GM23248 (cell line): ENCODE measurements at regions not wholly inside any gene's neighbourhood (a gene's known extent, or its start where the extent isn't known, plus 50 kb on each side); places are given as distances from the start of the nearest gene placed in this dataset.

ENCODE experiments used
- DNase-seq: peaks from one replicate; pipeline ENCODE4 v3.0.0-alpha.2; 2015
- H2AFZ ChIP-seq: fragments of 200-600 bp; sonication (generic); 2 replicates; pipeline ENCODE4 v1.6.1; 2016; ENCODE audit warnings: antibody characterized with exemption
- H3F3A ChIP-seq: fragments of 200-600 bp; sonication (generic); 2 replicates; pipeline ENCODE4 v1.6.1; 2016; ENCODE audit warnings: mild to moderate bottlenecking, antibody characterized with exemption, mixed run types; ENCODE audit not compliant: insufficient read depth
- H3K27ac ChIP-seq: fragments of 200-600 bp; sonication (generic); 2 replicates; pipeline ENCODE4 v1.5.1; 2016; ENCODE audit warnings: mild to moderate bottlenecking
- H3K27me3 ChIP-seq: fragments of 200-600 bp; sonication (generic); replicated peaks from 2 replicates; pipeline ENCODE4 v1.6.1; 2016; ENCODE audit warnings: mild to moderate bottlenecking; ENCODE audit not compliant: insufficient read depth
- H3K36me3 ChIP-seq: fragments of 200-600 bp; sonication (generic); 2 replicates; pipeline ENCODE4 v1.6.1; 2016; ENCODE audit warnings: low read depth, mild to moderate bottlenecking
- H3K4me1 ChIP-seq: fragments of 200-600 bp; sonication (generic); 2 replicates; pipeline ENCODE4 v1.6.1; 2016; ENCODE audit warnings: mild to moderate bottlenecking; ENCODE audit not compliant: insufficient read depth
- H3K4me2 ChIP-seq: fragments of 200-600 bp; sonication (generic); one replicate; pipeline ENCODE4 v1.6.1; 2016; ENCODE audit warnings: mild to moderate bottlenecking; ENCODE audit not compliant: unreplicated experiment
- H3K4me3 ChIP-seq: fragments of 200-600 bp; sonication (generic); 2 replicates; pipeline ENCODE4 v1.5.1; 2016; ENCODE audit warnings: mild to moderate bottlenecking
- H3K79me2 ChIP-seq: fragments of 200-600 bp; sonication (generic); 2 replicates; pipeline ENCODE4 v1.6.1; 2016; ENCODE audit warnings: mild to moderate bottlenecking; ENCODE audit not compliant: insufficient read depth
- H3K9ac ChIP-seq: fragments of 200-600 bp; sonication (generic); 2 replicates; pipeline ENCODE4 v1.6.1; 2016; ENCODE audit warnings: mild to moderate bottlenecking
- H3K9me2 ChIP-seq: fragments of 200-600 bp; sonication (generic); 2 replicates; pipeline ENCODE4 v1.6.1; 2016; ENCODE audit warnings: mixed run types, mild to moderate bottlenecking, moderate library complexity; ENCODE audit not compliant: insufficient read depth
- H3K9me3 ChIP-seq: fragments of 200-600 bp; sonication (generic); one replicate; pipeline ENCODE4 v1.6.1; 2017; ENCODE audit warnings: low read depth
- H4K20me1 ChIP-seq: fragments of 200-600 bp; sonication (generic); 2 replicates; pipeline ENCODE4 v1.6.0; 2016; ENCODE audit not compliant: insufficient read depth
- EZH2 ChIP-seq: fragments of 200-600 bp; sonication (generic); IDR thresholded peaks from 2 replicates; pipeline ENCODE4 v1.6.1; 2018; ENCODE audit warnings: antibody characterized with exemption, mild to moderate bottlenecking; ENCODE audit not compliant: insufficient read depth, poor library complexity, severe bottlenecking
- EZH2phosphoT487 ChIP-seq: fragments of 200-600 bp; sonication (generic); IDR thresholded peaks from 2 replicates; pipeline ENCODE4 v1.6.1; 2018; ENCODE audit warnings: antibody characterized with exemption, moderate library complexity, mild to moderate bottlenecking, low read depth; ENCODE audit not compliant: insufficient read depth
- WGBS, 2 experiments: methylation state at CpG; one replicate each; pipeline ENCODE4 v1.1.6; 2015 to 2017; ENCODE audit warnings: low lambda C conversion rate in 2 of 2, low coverage in 1 of 2; ENCODE audit errors: missing lambda C conversion rate in 2 of 2; 5-methylcytosine and 5-hydroxymethylcytosine counted together
- in situ Hi-C: fragments of 300-500 bp; cut with MboI; formaldehyde crosslinking; loops from 2 replicates; pipeline ENCODE4 v1.15.0; 2020

- no peaks in the 10 kb centered on the region for H3K36me3 ChIP-seq
- no peak overlapping the region for H3K4me2 ChIP-seq
- peaks cover 8% of the 10 kb centered on the region for H3K4me1 ChIP-seq
- no peak overlapping the region for H3K27ac ChIP-seq
- TF ChIP-seq EZH2phosphoT487 = no peak
- H3K4me3 ChIP-seq = no peak overlapping the region
- H3K9me3 ChIP-seq = no peaks in the 10 kb centered on the region
- H3K79me2 ChIP-seq = no peaks in the 10 kb centered on the region
- no peaks in the 10 kb centered on the region for H3K9me2 ChIP-seq
- 49 to 56% methylated on average over 13 of the region's 13 CpGs for WGBS, 2 experiments
- H3K9ac ChIP-seq = no peak overlapping the region
- H3K27me3 ChIP-seq = no peaks in the 10 kb centered on the region
- no peak for DNase-seq
- no peaks in the 10 kb centered on the region for H4K20me1 ChIP-seq
- peak overlapping the region; percentile 60 for H2AFZ ChIP-seq
- no peaks in the 10 kb centered on the region for H3F3A ChIP-seq
- in situ Hi-C loops = no loop called here
These were observed 264.9 kb downstream of the UQCRFS1 start for GRCh38 chr19:28948026-28948425.

DNA sequence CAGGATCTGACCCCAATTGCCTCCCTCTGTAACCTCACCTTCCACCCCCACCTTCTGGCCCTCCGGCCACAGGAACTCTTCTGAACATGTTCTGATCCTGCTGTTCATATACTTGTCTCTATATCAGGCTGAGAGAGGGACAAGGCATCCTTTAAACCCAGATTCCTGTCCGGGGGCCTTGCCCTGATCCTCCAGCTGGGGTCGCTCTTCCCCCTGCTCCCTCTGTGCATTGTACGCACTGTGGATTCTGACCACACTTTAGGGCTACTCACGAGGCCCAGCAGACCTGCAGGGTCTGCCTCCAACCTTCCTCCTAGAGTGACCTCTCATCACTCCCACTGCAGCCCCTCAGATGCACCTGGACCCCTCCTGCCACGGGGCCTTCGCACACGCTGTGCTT is 269.3 kb downstream of the UQCRFS1 start:
- Histone ChIP-seq H3K9me2 (no peaks in the 10 kb centered on the region), H3K4me3 (no peak overlapping the region), H3F3A (peaks cover 19% of the 10 kb centered on the region), H3K79me2 (no peaks in the 10 kb centered on the region), H3K9ac (no peak overlapping the region), H3K9me3 (no peaks in the 10 kb centered on the region), H3K4me1 (peaks cover 28% of the 10 kb centered on the region), H3K27ac (no peak overlapping the region), H3K27me3 (no peaks in the 10 kb centered on the region), H3K4me2 (no peak overlapping the region), H2AFZ (no peak overlapping the region), H3K36me3 (no peaks in the 10 kb centered on the region), H4K20me1 (no peaks in the 10 kb centered on the region)
- no peak for TF ChIP-seq EZH2phosphoT487
- no peak for TF ChIP-seq EZH2
- in situ Hi-C loops = no loop called here
- WGBS, 2 experiments = 89 to 91% methylated on average over 8 of the region's 8 CpGs
- DNase-seq = no peak

DNA sequence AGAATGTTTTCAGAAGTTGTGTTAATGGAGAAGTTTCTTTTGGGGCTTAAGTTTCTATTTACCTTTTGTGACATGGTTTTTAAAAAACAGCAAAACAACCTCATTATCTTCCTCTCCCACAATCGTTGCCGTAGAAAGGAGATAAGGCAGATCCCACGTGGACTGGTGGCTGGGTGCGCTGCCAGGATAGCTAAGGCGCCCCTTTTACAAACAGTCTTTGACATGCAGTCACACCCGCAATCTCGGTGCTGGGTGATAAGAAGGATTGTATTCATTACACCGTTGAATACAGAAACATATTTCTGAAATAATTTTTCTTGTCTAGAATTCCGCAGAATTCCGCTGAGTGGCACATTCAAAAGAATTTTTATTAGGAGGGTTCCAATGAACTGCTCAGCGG is 271.1 kb downstream of the UQCRFS1 start:
- Histone ChIP-seq H4K20me1 (no peaks in the 10 kb centered on the region), H3K4me3 (no peak overlapping the region), H3K27ac (peak overlapping the region; percentile 83; the same call in 1 of the 2 replicates), H3K36me3 (no peaks in the 10 kb centered on the region), H3F3A (peaks cover 19% of the 10 kb centered on the region), H3K27me3 (no peaks in the 10 kb centered on the region), H3K4me1 (peaks cover 21% of the 10 kb centered on the region), H3K9me2 (no peaks in the 10 kb centered on the region), H3K4me2 (peak overlapping the region; percentile 38), H3K79me2 (no peaks in the 10 kb centered on the region), H3K9ac (no peak overlapping the region), H3K9me3 (no peaks in the 10 kb centered on the region), H2AFZ (no peak overlapping the region)
- no peak for DNase-seq
- TF ChIP-seq EZH2 (no peak), EZH2phosphoT487 (no peak)
- in situ Hi-C loops = no loop called here
- WGBS, 2 experiments = 85 to 86% methylated on average over 11 of the region's 11 CpGs

- Histone ChIP-seq H3K27me3 (no peaks in the 10 kb centered on the region), H2AFZ (0 out of 2 replicates have a peak overlapping the region, but pooled peaks have one; percentile 12), H3K36me3 (no peaks in the 10 kb centered on the region), H3K4me3 (0 out of 2 replicates have a peak overlapping the region, but pooled peaks have one; percentile 4), H3K79me2 (no peaks in the 10 kb centered on the region), H3K9ac (peak overlapping the region; percentile 52), H3K27ac (peak overlapping the region; percentile 83), H3K9me2 (no peaks in the 10 kb centered on the region), H3F3A (peaks cover 19% of the 10 kb centered on the region), H4K20me1 (no peaks in the 10 kb centered on the region), H3K4me1 (peaks cover 21% of the 10 kb centered on the region), H3K9me3 (no peaks in the 10 kb centered on the region), H3K4me2 (peak overlapping the region; percentile 38)
- 0 to 2% methylated on average over 7 of the region's 7 CpGs for WGBS, 2 experiments
- in situ Hi-C loops = no loop called here
- DNase-seq = peak; percentile 90
- no peak for TF ChIP-seq EZH2
- no peak for TF ChIP-seq EZH2phosphoT487
These were observed 272.0 kb downstream of the UQCRFS1 start for GRCh38 chr19:28940751-28941500.

GRCh38 chr19:28939236-28939635 is 273.7 kb downstream of the UQCRFS1 start:
- Histone ChIP-seq H3K9me3 (no peaks in the 10 kb centered on the region), H3K4me3 (no peak overlapping the region), H4K20me1 (no peaks in the 10 kb centered on the region), H3K9ac (no peak overlapping the region), H3K79me2 (no peaks in the 10 kb centered on the region), H3K9me2 (no peaks in the 10 kb centered on the region), H2AFZ (no peak overlapping the region), H3K27me3 (no peaks in the 10 kb centered on the region), H3K4me2 (no peak overlapping the region), H3K27ac (no peak overlapping the region), H3K36me3 (no peaks in the 10 kb centered on the region), H3K4me1 (peaks cover 30% of the 10 kb centered on the region), H3F3A (peaks cover 19% of the 10 kb centered on the region)
- no peak for DNase-seq
- no peak for TF ChIP-seq EZH2
- TF ChIP-seq EZH2phosphoT487 = no peak
- in situ Hi-C loops = no loop called here
